Activated B cell treated with CpG ODN at 0.5 μM for 24 hours (primary cell): ENCODE measurements at regions not wholly inside any gene's neighbourhood (a gene's known extent, or its start where the extent isn't known, plus 50 kb on each side); places are given as distances from the start of the nearest gene placed in this dataset.

Experiments used
- ATAC-seq: fragments of 200-7000 bp; cut with Tn5 transposase; one replicate; pipeline ENCODE4 v1.10.0; 2021; ENCODE audit warnings: low read depth, mild to moderate bottlenecking, moderate library complexity
- CTCF ChIA-PET: fragments of 350-600 bp; sonication (Branson Sonifier 250); formaldehyde crosslinking; loops from one replicate; lab custom pipeline; 2021; ENCODE audit warnings: antibody characterized with exemption; lab: Charles Lee
- POLR2A ChIA-PET: fragments of 350-600 bp; sonication (Branson Sonifier 250); formaldehyde crosslinking; loops from one replicate; lab custom pipeline; 2021; ENCODE audit warnings: antibody characterized with exemption; lab: Charles Lee
- DNase-seq: peaks from one replicate; pipeline ENCODE4 v3.0.0; 2022
- H3K27ac Mint-ChIP-seq: one replicate; pipeline ENCODE4 v1.8.0; 2020; ENCODE audit warnings: mixed read lengths
- H3K27me3 Mint-ChIP-seq: one replicate; pipeline ENCODE4 v1.8.0; 2021; ENCODE audit warnings: mixed read lengths
- H3K36me3 Mint-ChIP-seq: one replicate; pipeline ENCODE4 v1.8.0; 2021; ENCODE audit warnings: low read depth, mixed read lengths
- H3K4me1 Mint-ChIP-seq: one replicate; pipeline ENCODE4 v1.8.0; 2021; ENCODE audit warnings: mixed read lengths
- H3K4me3 Mint-ChIP-seq: one replicate; pipeline ENCODE4 v1.8.0; 2020; ENCODE audit warnings: mild to moderate bottlenecking, mixed read lengths
- H3K9me3 Mint-ChIP-seq: one replicate; pipeline ENCODE4 v1.8.0; 2020; ENCODE audit warnings: mixed read lengths
- intact Hi-C: fragments of 100-400 bp; cut with micrococcal nuclease; formaldehyde crosslinking; loops from one replicate; pipeline ENCODE4 v1.15.1; 2024
- TF ChIP-seq, protein P1 (sequence below): fragments of 200-600 bp; IDR thresholded peaks from one replicate; pipeline ENCODE4 v1.8.0; 2022; ENCODE audit warnings: antibody characterized with exemption, mild to moderate bottlenecking

DNA sequence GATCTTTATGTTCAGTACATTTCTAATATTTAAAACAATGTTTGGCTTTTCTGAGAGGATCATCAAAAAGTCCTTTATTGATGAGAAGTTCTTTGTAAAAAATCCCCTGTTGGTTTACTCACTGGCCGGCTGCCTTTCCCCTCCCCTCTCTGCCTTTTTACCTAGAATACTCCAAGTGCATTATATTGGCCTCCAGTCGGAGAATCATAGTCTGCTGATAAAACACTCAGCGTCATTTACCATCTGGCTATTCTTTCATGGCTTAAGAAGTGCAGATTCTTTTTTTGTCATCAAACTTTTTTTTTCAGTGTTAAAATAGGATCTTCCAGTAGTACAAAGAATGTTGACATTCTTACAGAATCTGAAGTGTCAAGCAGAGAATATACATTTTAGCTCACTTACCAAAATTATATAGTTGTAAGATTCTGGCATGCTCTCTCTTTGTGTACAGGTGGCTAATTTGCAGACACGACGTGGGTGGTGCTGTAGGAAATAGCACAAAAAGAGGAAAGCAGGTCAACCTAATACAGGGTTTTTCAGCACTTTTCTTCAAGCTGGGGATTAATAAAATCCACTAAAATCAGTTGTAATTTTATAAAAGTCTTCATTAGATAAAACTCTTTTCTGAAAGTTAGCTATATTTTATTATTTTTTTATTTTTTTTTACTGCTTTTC lies 731.8 kb downstream of the KCTD8 start:
- POLR2A ChIA-PET, result interaction anchor here (0.6 kb wide), 1 partner anchor 49 kb away, joined by 3 read pairs; no protein-coding TSS in a partner anchor
- CTCF ChIA-PET, result no interaction called here
- H3K27ac Mint-ChIP-seq, result no peak overlapping the region
- H3K9me3 Mint-ChIP-seq, result peaks cover 3% of the 10 kb centered on the region
- no peaks in the 10 kb centered on the region for H3K4me1 Mint-ChIP-seq
- ATAC-seq, result no peak
- intact Hi-C loops, result no loop called here
- no peaks in the 10 kb centered on the region for H3K36me3 Mint-ChIP-seq
- no peaks in the 10 kb centered on the region for H3K27me3 Mint-ChIP-seq
- TF ChIP-seq, protein P1, sequence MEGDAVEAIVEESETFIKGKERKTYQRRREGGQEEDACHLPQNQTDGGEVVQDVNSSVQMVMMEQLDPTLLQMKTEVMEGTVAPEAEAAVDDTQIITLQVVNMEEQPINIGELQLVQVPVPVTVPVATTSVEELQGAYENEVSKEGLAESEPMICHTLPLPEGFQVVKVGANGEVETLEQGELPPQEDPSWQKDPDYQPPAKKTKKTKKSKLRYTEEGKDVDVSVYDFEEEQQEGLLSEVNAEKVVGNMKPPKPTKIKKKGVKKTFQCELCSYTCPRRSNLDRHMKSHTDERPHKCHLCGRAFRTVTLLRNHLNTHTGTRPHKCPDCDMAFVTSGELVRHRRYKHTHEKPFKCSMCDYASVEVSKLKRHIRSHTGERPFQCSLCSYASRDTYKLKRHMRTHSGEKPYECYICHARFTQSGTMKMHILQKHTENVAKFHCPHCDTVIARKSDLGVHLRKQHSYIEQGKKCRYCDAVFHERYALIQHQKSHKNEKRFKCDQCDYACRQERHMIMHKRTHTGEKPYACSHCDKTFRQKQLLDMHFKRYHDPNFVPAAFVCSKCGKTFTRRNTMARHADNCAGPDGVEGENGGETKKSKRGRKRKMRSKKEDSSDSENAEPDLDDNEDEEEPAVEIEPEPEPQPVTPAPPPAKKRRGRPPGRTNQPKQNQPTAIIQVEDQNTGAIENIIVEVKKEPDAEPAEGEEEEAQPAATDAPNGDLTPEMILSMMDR, result no peak
- no peak for DNase-seq
- no peak overlapping the region for H3K4me3 Mint-ChIP-seq

DNA sequence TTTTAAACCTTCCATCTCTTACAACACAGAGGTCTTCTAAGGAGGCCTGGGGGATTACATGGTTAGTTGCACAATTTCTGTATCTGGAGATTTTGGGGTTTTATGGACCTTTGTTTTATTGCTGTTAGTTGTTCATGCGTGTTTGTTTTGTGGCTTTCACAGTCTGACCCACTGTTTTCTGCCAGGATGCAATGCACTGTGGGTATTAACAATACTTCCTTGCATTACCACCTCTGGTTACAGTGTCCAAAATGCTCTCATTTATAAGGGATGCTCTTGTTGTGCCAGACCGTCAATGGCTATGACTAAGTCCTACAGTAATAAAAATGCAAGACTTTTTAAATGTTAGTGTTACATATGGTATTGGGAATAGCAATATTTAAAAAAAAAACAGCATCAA lies 730.2 kb downstream of the KCTD8 start:
- ATAC-seq (no peak), DNase-seq (no peak)
- intact Hi-C loops, result no loop called here
- ChIA-PET CTCF (no interaction called here), POLR2A (no interaction called here)
- no peaks in the 10 kb centered on the region for H3K27me3 Mint-ChIP-seq
- TF ChIP-seq, protein P1, result no peak
- H3K9me3 Mint-ChIP-seq, result no peaks in the 10 kb centered on the region
- H3K36me3 Mint-ChIP-seq, result no peaks in the 10 kb centered on the region
- H3K4me1 Mint-ChIP-seq, result no peaks in the 10 kb centered on the region
- H3K4me3 Mint-ChIP-seq, result no peak overlapping the region
- H3K27ac Mint-ChIP-seq, result no peak overlapping the region

DNA sequence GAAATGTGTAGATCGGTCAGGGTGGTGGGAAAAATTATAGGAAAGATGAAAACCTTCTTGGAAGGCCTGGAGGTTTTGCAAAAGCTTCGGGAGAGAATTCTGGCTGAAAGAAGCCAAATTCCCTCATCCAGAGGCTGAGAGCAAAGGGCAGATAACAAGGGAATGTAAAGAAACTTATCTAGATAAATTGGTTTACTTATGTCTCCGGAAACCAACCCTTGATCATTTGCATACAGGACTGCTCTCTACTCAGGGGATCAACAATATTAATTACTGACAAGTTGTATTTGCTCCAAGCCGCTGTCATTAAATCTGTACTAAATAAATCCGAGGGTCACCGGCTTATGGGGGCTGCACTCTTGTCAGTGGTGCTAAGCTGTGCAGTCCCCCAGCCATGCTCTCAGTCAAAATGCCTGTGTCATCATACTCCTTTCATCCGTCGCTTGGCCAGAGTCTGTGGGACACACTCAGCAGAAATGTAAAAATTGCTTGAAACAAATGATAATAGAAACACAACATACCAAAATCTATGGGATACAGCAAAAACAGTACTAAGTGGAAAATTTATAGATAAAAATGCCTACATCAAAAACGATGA lies 715.7 kb downstream of the KCTD8 start:
- Mint-ChIP-seq H3K4me3 (no peak overlapping the region), H3K27me3 (no peaks in the 10 kb centered on the region), H3K4me1 (no peaks in the 10 kb centered on the region), H3K36me3 (no peaks in the 10 kb centered on the region), H3K9me3 (peaks cover 13% of the 10 kb centered on the region), H3K27ac (no peak overlapping the region)
- ATAC-seq (no peak), DNase-seq (no peak)
- CTCF ChIA-PET, result no interaction called here
- POLR2A ChIA-PET, result no interaction called here
- intact Hi-C loops, result no loop called here
- TF ChIP-seq, protein P1, result no peak

DNA sequence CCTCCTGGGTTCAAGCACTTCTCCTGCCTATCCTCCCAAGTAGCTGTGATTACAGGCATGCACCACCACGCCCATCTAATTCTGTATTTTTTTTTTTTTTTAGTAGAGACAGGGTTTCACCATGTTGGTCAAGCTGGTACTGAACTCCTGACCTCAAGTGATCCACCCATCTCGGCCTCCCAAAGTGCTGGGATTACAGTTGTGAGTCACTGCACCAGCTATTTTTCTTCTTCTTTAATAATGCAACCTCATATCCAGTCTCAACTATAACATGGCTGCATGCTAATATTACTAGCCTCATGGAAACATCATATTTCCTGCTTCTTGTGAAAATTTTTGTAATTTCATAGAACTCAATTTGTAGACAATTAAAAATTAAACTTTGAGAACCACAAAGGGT lies 706.5 kb downstream of the KCTD8 start:
- ChIA-PET CTCF (no interaction called here), POLR2A (no interaction called here)
- intact Hi-C loops, result no loop called here
- TF ChIP-seq, protein P1, result no peak
- no peak for ATAC-seq
- Mint-ChIP-seq H3K36me3 (no peaks in the 10 kb centered on the region), H3K9me3 (peaks cover 3% of the 10 kb centered on the region), H3K27me3 (no peaks in the 10 kb centered on the region), H3K4me1 (no peaks in the 10 kb centered on the region), H3K4me3 (no peak overlapping the region), H3K27ac (no peak overlapping the region)
- no peak for DNase-seq

DNA sequence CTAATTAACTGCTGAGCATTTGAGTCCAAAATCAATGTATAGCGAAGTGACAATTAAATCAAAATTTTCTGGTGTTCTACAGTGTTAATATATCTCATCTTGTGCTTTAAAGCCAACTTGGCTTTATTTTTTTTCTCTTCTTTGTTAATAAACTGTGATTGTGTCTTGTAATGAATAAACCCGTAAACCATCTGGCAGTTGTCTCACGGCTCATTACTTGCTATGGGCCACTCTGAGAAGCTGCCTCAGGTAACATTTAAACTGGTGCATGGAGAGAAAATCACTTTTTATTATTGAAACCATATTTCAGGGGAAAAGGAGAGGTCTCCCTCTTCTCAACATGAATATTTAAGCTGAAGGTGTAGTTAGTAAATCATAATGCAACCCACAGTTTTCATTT lies 694.0 kb downstream of the KCTD8 start:
- H3K27ac Mint-ChIP-seq, result no peak overlapping the region

More for the DNA sequence above, 694.0 kb downstream of the KCTD8 start:
- CTCF ChIA-PET, result no interaction called here
- Mint-ChIP-seq H3K4me1 (no peaks in the 10 kb centered on the region), H3K9me3 (peaks cover 3% of the 10 kb centered on the region), H3K36me3 (no peaks in the 10 kb centered on the region), H3K4me3 (no peak overlapping the region), H3K27me3 (no peaks in the 10 kb centered on the region)
- no peak for ATAC-seq
- TF ChIP-seq, protein P1, result no peak
- intact Hi-C loops, result no loop called here
- POLR2A ChIA-PET, result no interaction called here
- DNase-seq, result no peak
